ENCODE measurements at regions not wholly inside any gene's neighbourhood (a gene's known extent, or its start where the extent isn't known, plus 50 kb on each side); places are given as distances from the start of the nearest gene placed in this dataset.

GRCh38 chr7:145599376-145599775, 517.2 kb upstream of the CNTNAP2 start:
- TF ChIP-seq, protein P1, sequence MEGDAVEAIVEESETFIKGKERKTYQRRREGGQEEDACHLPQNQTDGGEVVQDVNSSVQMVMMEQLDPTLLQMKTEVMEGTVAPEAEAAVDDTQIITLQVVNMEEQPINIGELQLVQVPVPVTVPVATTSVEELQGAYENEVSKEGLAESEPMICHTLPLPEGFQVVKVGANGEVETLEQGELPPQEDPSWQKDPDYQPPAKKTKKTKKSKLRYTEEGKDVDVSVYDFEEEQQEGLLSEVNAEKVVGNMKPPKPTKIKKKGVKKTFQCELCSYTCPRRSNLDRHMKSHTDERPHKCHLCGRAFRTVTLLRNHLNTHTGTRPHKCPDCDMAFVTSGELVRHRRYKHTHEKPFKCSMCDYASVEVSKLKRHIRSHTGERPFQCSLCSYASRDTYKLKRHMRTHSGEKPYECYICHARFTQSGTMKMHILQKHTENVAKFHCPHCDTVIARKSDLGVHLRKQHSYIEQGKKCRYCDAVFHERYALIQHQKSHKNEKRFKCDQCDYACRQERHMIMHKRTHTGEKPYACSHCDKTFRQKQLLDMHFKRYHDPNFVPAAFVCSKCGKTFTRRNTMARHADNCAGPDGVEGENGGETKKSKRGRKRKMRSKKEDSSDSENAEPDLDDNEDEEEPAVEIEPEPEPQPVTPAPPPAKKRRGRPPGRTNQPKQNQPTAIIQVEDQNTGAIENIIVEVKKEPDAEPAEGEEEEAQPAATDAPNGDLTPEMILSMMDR (IDR thresholded peaks at IDR 0.05; ENCODE audit: poor library complexity, severe bottlenecking), result no peak
- no peak for TF ChIP-seq EZH2 (IDR thresholded peaks at IDR 0.05; ENCODE audit: borderline replicate concordance, insufficient read depth, low read length, poor library complexity, severe bottlenecking)
- TF ChIP-seq, protein P2, sequence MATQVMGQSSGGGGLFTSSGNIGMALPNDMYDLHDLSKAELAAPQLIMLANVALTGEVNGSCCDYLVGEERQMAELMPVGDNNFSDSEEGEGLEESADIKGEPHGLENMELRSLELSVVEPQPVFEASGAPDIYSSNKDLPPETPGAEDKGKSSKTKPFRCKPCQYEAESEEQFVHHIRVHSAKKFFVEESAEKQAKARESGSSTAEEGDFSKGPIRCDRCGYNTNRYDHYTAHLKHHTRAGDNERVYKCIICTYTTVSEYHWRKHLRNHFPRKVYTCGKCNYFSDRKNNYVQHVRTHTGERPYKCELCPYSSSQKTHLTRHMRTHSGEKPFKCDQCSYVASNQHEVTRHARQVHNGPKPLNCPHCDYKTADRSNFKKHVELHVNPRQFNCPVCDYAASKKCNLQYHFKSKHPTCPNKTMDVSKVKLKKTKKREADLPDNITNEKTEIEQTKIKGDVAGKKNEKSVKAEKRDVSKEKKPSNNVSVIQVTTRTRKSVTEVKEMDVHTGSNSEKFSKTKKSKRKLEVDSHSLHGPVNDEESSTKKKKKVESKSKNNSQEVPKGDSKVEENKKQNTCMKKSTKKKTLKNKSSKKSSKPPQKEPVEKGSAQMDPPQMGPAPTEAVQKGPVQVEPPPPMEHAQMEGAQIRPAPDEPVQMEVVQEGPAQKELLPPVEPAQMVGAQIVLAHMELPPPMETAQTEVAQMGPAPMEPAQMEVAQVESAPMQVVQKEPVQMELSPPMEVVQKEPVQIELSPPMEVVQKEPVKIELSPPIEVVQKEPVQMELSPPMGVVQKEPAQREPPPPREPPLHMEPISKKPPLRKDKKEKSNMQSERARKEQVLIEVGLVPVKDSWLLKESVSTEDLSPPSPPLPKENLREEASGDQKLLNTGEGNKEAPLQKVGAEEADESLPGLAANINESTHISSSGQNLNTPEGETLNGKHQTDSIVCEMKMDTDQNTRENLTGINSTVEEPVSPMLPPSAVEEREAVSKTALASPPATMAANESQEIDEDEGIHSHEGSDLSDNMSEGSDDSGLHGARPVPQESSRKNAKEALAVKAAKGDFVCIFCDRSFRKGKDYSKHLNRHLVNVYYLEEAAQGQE (IDR thresholded peaks at IDR 0.05; ENCODE audit: borderline replicate concordance), result no peak

Measured in neural cell (in vitro differentiated cells).